HG03175 (cell line): ENCODE measurements at regions not wholly inside any gene's neighbourhood (a gene's known extent, or its start where the extent isn't known, plus 50 kb on each side); places are given as distances from the start of the nearest gene placed in this dataset.
"Not testable (repeated sequence)": the region's sequence is repeated elsewhere in the genome, so short reads cannot be mapped to it uniquely, and the experiment has no call there.

Experiments used
- ATAC-seq: cut with Tn5 transposase; IDR thresholded peaks from one replicate; pipeline ENCODE4 v1.9.1; 2021; ENCODE audit warnings: mild to moderate bottlenecking, moderate library complexity; ENCODE audit not compliant: unreplicated experiment

- no peak for ATAC-seq
Observed at GRCh38 chr12:90831712-90832111, 123.3 kb downstream of the CCER1 start.

DNA sequence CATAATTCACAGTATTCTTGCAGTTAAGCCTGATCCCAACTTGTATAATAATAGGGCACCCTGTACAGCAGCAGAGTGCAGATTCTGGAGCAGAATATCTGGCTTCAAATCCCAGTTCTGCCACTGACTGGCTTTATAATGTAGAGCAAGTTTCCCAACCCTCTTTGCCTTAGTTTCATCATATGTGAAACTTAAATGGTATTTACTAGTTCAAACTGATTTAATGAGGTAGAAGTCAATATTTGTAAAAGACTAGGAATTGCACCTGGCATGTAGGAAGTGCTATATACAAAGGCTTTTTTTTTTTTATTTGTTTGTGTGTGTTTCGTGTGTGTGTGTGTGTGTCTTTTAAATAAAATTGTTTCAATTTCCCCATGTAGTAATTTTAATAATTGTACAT, 125.9 kb downstream of the CCER1 start:
- ATAC-seq: no peak

DNA sequence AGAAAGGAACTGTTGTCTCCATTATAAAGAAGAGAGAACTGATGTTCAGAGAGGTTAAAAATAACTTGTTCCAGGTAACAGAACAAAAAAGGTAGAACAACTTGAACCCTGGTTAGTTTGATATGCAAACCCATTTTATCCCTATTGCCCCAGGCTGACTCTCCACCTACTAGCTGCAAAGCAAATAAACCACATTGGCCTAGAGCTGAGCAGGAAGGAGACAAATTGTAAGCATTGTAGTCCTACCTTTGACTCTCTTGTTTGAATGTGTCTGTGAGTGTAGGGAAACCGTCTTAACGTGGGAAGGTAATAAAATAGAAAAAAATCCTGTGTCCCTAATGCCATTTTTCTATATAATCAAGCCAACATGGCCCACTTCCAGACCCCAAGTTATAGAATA, 126.4 kb downstream of the CCER1 start:
- ATAC-seq: no peak

- no peak for ATAC-seq
Observed at GRCh38 chr12:90827567-90827966, 127.4 kb downstream of the CCER1 start.

GRCh38 chr12:90826036-90826435, 128.9 kb downstream of the CCER1 start:
- no peak for ATAC-seq

DNA sequence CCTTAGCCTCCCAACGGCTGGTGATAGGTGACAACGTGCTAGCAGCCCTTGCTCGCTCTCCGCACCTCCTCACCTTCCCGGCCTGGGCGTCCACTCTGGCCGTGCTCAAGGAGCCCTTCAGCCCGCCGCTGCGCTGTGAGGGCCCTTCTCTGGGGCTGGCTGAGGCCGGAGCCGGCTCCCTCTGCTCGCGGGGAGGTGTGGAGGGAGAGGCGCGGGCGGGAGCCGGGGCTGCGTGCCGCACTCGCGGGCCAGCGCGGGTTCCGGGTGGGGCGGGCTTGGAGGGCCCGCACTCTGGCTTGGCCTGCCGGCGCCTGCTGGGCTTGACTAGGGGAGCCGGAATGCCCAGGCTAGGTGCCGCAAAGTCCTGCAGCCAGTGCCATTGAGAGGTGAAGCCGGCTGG, 131.1 kb downstream of the CCER1 start:
- ATAC-seq: no peak

DNA sequence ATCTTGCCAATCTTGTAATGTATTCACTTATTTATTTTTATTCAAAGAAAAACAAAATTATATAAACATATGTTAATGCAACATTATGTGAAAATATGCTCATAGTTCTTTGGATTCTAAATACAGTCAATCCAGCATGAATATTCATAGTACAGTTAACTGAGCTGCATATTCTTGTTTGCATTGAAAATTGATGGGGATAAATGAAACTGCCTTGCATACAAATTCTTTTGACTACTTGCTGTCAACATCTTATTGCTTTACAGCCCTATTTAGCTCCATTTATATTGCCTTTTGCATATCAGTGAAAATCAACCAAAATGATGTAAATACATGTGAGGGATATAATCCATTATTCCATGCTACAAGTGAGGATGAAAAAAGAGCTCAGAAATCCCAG, 135.3 kb downstream of the CCER1 start:
- no peak for ATAC-seq

GRCh38 chr12:90816353-90817089, 138.5 kb downstream of the CCER1 start:
- no peak for ATAC-seq

- ATAC-seq: no peak
Observed at GRCh38 chr12:90809940-90810339, 145.0 kb downstream of the CCER1 start.

DNA sequence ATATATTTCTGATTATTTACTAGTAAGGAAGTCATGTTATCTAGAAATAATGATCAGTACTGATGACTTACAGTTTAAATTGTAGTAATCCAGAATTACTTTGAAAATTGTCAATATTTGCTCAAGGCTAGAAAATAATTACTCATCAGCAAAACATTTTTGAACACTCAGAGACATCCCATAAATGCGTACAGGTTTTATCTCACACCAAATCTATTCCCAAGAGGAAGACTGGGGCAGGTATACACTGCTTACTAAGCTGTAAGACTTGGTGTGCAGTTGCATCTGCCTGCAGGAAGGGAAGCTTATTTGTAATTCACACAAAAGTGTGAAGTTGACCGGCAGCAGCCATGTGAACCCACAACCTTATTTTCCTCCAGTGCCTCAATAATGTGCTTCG, 146.4 kb downstream of the CCER1 start:
- no peak for ATAC-seq

DNA sequence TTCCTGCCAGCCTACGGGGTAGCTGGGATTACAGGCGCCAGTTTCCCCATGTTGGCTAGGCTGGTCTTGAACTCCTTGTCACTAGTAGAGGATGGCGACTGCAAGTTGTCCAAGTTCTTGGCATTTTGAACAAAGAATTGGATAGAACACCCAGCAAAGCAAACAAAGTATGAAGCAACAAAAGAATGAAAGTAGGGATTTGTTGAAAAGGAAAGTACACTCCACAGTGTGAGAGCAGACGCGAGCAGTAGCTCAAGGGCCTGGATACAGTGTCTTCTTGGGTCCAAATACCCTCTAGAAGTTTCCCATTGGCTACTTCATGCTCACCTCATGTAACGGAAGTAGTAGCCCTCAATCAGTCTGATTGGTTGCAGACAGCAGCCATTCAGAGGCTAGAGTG, 152.2 kb downstream of the CCER1 start:
- ATAC-seq: no peak

DNA sequence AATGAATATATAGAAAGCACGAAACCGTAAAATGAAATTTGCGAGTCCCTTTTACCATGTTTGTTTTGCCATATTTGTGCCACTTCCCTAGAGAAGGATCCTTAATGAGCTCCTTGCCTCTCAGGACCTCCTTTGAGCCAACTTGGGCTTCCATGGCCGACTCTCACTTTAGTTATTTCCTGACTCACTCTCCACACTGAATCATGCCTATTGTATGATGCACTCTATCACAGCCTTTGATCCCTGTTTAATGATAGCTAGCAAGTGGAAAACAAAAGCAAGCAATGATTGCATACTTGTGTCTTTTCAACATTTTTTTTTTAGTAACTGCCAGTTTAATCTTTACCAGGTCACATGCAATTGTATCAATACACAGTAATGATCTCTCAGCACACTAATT, 153.2 kb downstream of the CCER1 start:
- no peak for ATAC-seq

DNA sequence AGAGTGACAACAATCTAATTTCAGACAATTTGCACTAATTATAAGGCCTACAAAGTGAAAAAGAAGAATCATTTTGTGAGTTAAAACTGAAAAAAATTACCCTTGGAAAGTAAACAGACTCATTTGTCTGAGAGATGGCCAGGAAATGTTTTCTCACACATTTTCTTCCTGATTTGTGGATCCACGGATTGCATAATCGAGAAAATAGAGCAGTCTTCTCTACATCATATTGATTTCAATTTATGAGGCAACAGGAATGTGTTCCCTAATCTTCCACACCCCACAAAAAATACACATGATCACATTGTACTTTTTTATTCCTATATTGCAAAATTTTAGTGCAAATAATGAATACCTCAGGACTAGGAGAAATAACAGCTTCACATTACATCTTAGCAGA, 160.8 kb downstream of the CCER1 start:
- no peak for ATAC-seq

- ATAC-seq: not testable (repeated sequence)
Observed at GRCh38 chr12:90792718-90793117, 162.3 kb downstream of the CCER1 start.

DNA sequence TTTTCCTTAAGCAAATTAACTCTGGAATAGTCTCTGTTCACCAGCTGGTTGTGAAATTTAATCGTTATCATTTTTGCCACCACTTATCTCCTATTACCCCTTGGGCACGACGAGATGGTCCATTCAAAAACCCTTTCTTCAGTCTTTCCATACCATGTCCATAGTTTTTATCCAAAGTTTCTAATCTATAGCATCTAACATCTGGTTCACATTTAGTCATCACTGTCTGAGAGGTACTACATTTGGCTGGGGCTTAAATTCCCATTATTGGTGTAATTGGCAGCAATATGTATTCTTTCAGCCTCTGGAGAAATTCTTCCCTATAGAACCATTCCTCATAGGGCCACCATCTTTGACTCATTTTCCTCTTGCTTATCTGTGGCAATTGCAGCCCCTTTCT, 163.5 kb downstream of the CCER1 start:
- no peak for ATAC-seq

GRCh38 chr12:90790747-90791146, 164.2 kb downstream of the CCER1 start:
- ATAC-seq: no peak

- ATAC-seq: no peak
Observed at GRCh38 chr12:90773491-90773890, 181.5 kb downstream of the CCER1 start.

DNA sequence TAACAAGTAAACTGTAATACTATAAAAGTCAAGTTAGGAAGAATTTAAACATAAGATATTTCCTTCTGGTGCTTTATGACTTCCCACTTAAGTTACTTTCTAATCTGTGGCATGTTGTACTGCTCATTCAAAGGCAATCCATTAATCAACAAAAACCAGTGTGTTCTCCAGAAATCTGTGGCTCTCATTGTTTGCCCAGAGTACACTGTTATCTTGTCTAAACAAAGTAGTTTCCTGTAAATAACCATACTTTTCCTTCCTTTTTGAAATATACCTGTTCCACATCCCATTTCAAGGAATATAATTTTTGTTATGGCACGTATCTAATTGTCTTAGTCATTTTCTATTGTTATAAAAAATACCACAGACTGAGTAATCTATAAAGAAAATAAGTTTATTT, 184.1 kb downstream of the CCER1 start:
- no peak for ATAC-seq

- no peak for ATAC-seq
Observed at GRCh38 chr12:90757957-90758356, 197.0 kb downstream of the CCER1 start.

DNA sequence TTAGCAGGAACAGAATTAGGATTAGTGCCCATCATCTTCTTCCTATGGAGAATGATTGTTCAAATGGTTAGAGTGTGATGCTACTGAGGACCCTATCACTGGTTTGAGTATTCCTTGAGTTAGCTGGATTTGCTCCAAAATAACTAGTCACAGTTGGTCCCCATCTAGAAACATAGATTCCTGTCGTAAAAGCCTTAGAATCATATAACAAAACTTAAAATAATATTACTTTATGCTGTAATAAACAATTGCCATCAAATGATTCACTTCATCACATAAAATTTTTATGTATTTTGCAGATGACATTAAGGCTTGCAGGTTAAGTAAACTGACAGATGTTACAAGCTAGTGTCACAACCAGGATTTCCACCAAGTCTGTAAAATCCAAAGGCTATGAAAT, 209.8 kb downstream of the CCER1 start:
- no peak for ATAC-seq

DNA sequence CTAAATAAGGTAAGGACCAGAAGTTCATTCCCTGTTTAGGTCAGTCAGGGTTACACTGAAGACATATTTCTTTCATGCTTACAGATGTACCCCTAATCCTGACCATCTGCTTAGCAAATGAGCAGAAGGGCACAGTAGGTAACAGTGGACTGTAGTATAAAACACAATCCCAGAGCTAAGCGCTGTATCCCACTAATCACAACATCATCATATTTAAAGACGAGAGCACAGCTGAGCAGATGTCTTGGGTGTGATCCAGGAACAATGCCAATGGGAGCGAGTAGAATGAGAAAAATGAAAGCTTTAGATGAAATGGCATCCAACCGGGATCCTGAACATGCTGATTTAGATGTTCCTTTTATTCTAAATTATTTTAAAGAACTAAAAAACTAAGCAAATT, 213.4 kb downstream of the CCER1 start:
- ATAC-seq: no peak

DNA sequence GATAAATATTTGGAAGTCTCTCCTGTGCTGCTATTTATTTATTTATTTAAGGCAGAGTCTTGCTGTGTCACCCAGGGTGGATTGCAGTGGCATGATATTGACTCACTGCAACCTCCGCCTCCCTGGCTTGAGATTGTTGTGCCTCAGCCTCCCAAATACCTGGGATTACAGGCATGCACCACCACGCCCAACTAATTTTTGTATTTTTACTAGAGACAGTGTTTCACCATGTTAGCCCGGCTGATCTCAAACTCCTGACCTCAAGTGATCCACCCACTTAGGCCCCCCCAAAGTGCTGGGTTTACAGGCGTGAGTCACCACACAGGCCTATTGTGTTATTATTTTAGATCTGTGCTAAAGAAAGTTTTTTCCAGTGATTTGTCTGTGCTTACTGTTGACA, 225.2 kb downstream of the CCER1 start:
- no peak for ATAC-seq

DNA sequence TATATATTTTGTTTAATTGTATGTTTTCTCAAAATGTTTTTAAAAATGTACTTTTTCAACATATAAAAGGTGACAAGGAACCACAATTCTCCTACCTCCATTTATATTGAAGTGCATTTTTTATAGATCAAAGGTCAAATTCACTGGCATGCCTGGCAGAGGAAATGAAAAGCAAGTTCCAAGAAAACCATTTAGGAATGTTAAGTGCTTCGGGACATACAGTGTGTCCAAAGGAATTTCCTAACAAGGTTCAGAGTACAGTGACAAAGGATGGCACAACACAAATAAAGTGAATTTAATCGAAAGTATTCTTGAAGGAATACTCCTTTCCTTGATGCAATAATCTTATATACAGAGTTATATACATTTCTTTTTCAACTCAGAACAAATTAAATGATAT, 242.3 kb downstream of the CCER1 start:
- no peak for ATAC-seq
